GM18858 (cell line): ENCODE measurements at regions not wholly inside any gene's neighbourhood (a gene's known extent, or its start where the extent isn't known, plus 50 kb on each side); places are given as distances from the start of the nearest gene placed in this dataset.

ENCODE experiments used
- ATAC-seq: cut with Tn5 transposase; IDR thresholded peaks from one replicate; pipeline ENCODE4 v1.9.1; 2021; ENCODE audit not compliant: unreplicated experiment

DNA sequence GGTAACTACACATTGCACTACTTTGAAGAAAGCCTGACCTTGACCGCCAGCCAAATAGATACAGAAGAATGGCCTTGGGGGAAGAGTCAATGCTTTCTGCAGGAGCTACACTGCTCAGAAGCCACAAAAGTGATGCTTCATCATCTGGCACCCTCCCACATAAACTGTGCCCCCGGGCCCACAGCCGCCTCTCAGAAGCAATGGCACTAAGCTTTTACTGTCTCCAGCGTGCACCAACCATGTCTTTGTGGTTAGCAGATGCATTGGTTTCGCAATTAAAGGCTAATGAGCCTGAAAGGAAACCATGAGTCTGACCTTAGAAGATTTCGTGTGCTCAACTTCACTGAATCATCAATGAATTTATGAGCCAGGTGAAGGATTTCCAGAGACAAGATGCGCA is 209.4 kb upstream of the TRIB2 start:
- peak; percentile 71 for ATAC-seq

DNA sequence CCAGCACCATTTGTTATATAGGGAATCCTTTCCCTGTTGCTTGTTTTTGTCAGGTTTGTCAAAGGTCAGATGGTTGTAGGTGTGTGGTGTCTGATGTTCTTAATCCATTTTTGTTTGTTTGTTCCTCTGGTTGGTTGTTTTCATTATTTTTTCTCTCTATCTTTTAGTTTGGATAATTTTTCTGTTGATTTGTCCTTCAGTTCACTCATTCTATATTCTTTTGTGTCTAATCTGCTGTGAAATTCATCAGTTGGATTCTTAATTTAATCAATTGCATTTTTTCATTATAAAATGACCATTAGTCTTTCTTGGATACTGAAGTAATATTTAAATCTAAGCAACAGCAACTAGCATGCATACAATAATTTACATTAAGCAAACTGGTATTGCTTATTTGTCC is 206.7 kb upstream of the TRIB2 start:
- ATAC-seq: no peak

DNA sequence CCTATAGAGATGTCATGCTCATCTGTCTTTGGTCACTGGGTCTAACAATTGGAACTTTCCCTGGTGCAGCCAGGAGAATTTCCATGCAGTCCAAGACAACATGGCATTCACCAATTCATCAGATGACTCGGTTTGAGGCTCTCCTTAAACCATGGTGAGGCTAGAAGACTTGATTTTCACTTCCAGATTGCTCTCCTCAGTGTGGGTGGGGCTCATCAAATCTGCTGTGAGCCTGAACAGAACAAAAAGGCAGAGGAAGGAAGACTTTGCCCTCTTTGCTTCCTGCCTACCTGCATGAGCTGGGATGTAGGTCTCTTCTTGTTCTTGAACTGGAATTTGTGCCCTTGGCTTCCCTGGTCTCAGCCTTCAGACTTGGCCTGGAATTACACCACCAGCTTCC is 203.4 kb upstream of the TRIB2 start:
- no peak for ATAC-seq

DNA sequence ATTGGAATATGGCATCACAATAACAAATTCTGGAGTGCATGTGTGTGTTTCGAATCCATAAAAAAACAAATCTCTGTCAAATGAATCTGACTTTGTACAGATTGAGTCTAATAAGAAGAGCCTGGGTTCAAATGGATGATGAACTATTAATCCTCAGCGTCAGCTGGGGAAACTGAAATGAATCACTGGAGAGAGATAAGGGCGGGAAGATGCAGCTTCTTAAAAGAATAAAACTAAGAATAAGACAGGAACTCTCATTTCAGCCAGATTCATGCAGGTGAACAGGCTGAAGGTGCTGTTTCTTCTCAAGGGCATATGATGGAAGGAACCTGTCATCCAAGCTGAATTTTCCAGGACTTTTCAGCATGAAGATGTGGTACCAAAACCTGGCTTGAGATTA is 202.6 kb upstream of the TRIB2 start:
- ATAC-seq: no peak

DNA sequence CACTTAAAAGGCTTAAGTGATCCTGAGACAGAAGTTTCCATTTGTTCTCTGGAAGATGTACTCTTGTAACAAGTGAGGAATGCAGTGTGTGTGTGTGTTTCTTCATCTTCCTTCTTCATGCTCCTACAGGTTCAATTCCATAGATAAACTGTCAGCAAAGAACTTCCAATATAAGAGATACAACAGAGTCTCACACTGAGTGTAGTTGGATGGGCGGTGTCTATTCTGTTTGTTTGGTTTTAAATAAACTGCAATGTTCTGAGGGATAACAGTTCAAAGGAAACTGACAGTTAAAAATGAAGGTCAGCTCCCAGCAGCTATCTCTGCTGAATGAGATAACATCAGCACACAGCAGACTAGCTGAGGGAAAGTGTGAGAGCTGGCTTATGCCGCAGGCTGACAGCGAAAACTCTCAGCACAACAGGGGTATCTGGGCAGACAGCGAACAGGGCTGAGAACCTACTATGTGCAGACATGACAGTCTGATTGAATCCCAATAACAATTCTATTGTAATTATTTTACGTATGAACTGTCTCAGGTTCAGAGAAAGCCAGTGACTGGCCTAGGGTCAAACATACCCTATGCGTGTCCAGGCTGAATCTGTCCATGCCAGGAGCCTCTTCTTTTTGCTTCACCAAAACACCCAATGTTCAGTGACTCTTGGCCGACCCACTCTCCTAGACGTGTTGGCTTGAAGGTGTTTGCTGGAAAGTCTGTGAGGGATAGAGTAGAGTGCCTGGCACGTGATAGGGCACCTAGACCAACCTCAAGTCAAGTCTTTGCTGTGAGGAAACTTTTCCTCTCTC is 201.9 kb upstream of the TRIB2 start:
- no peak for ATAC-seq

DNA sequence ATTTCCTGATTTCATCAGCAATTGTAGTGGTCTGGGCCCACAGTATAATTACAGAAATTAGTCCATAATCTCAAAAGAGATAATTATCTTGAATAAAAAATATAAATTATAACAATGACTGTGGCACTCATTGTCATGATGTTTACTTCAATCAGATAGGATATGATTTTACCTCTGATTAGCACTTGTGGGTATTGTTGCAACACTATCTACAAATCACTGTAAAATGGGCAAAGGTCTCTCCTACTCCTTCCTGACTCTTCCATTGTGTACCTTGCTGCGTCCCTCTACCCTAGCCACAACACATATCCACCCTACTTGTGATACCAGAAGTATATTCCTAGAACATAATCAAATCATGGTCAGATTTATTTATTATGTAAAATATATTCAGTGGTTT is 200.9 kb upstream of the TRIB2 start:
- no peak for ATAC-seq

DNA sequence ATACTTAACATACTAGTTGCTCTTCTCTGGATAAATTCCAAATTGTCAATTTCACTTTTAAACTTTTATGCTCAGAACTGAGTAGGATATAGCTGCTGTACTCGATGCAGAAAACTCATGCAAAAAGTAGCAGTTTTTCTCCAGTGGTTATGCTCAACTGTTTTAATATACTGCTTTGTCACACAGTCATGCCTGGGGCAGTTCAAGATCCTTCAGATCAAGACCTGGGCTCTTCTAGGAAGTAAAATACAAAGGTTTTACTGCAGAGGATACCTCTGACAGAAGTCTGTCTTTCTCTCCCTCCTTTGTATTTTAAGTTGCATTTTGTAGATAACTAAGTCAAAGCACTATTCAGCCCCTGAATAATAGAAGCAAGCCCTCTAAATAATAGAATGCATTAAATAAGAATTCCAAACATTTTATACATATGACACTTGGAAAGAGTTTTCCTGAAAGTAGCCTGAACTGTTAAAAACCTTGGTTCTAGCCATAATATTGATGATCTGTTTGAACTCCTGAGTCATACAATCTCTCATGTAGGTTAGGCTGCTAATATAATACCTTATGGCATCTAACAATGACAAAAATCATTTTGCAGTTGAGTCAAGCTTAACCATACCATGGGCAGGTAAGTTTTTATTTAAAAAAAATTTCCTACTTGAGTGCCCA is 183.3 kb upstream of the TRIB2 start:
- ATAC-seq: no peak

DNA sequence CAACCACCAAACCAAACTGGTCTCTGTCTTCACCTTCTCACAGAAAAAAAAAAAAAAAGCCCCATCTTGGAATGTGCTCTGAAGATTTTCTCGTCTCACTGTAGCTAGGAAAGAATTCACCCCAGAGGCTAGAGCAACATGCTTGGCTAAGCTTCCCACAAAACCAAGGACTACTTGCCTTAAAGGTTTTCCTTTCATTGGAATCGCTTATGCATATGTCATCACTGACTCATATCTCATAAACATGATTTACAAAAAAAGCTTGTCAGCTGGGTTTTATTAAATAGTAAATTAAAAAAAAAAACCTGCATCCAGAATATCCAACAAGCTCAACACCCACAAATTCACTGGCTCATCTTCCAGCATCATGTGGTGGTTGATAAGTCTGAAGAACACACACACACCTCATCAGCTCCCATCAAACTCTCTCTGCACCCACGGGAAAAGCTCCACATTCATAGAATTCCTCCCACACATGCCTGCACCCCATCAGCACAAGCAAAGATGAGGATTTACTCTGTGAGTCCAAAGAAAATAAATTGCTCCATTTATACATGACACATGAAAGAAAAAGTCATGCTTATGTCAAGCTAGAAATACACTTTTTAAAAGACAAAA is 182.0 kb upstream of the TRIB2 start:
- no peak for ATAC-seq

DNA sequence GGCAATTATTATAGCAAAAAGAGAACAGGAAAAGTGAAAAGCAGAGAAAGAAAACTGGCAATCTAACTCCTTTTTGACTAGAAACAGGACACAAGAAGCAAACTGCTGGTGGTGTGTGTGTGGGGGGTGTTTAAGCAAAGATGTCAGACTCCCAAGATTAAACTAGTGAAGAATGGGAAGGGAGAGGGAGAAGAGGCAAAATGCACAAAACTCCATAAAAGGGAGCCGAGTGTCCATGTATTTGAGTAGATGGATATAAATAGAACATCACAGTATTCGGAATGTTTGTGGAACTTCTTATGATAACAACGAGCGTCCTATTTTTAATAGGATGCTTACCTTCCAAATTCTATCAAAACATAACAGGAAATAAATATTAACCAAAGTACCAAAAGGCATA is 179.8 kb upstream of the TRIB2 start:
- ATAC-seq: no peak

DNA sequence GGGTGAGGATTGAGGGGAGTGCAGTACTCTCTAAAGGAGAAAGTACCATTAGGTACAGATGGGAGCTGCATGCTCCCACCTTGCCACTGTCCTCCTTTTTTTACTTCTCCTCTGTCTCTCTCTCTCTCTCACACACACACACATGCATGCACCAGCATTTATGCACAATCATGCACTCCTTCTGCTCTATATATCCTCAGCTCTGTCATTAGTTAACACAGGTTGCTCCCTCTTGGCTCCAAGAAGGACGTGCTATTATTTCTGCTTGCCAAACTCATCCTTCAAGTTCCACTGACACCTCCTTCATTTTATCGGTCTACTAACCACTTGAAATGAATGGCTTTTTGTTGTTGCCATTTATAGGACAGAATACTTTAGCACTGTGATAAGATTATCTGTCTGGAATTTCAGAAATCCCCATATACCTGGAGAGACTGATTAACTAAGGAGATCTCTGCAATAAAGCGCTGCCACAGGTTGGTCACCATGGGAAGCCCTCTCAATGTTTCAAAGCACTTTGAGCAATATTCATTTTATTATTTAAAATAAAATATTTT is 178.5 kb upstream of the TRIB2 start:
- no peak for ATAC-seq

DNA sequence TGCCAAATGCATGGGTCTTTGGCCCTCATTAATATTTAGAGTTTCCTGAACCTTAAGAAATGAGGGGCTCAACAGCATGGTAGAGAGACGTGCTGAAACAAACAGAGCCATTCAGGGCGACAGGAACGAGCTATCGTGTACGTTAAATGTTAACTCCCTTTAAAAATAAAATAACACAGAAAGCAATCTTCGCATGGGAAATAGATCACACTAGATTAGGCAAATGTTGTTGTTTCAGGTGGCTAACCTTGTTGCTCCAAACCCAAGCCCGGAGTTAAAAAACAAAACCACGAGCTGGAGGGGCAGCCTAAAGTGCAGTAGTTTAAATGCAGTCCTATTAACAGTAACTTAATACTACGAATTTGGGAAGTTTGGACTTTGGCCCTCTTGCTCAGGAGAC is 177.4 kb upstream of the TRIB2 start:
- ATAC-seq: no peak

DNA sequence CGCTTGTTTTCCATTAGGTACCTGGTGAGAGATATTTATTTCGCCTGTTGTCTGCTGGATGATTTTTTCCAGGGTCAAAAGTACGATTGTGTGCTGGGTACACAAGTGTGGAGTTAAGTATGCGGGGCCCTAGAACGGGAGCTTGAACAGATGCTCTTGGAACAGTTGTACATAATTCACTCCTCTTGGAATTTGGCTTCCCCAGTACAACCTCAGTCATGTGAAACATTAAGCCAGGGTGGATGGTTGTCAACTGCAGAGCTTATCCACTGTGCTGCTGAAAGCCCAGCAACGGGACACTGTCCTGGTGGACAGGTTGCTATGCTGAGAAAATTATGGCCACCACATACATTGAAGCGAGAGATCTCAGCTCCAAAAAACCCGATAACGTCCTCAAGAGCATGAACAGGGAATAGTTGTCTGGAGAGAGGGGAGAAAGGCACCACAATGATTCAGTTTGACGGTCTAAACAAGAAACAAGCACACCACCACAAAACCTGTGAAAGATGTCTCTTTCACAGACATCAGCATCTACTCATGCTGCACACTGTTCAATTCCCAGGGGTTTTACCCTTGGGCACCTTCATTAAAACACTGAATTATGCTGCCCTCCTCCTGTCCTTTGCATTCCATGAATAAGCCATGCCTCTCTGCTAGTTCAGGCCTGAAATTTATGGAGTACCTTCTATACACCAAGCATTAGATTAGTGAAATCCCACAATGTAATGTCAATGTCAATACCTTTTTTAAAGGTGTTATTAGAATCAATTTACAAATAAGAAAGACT is 176.8 kb upstream of the TRIB2 start:
- ATAC-seq: no peak

DNA sequence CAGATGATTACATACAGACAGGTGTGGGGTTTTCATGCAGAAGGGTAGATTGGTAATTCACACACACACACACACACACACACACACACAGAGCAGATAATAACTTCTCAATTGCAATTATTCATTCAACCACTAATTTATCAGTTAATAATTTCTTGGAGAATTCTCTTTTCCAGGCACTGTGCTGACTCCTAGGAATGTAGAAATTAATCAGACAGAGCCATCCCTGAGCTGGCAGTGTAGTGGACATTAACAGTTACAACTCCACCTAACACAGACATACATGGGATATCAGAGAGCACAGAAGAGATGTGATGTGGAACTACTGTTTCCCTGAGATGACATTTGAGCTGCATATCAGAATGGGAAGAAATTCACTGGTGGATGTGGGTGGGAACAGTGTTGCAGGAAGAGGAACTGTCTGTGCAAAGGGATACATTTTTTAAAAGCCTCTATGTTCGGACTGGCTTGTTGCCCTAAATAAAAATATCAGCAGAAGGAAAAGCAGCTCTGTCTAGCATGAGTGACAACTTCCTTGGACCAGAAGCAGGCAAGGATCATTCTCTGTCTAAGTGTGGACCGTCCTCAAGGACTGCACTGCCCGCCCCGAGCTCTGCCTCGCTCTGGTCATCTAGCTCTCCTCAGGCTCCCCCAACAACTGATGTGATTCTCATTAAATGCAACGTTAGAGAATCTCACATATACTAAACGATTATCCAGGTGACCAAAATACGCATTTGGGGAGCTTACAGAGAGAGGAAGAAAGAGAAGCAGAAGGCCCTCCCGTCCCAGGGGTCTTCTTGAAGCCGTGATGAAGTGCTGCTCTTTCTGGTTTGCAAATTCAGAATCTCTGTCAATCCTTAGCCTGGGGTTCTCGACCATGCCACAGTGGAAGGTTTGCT is 173.4 kb upstream of the TRIB2 start:
- no peak for ATAC-seq

DNA sequence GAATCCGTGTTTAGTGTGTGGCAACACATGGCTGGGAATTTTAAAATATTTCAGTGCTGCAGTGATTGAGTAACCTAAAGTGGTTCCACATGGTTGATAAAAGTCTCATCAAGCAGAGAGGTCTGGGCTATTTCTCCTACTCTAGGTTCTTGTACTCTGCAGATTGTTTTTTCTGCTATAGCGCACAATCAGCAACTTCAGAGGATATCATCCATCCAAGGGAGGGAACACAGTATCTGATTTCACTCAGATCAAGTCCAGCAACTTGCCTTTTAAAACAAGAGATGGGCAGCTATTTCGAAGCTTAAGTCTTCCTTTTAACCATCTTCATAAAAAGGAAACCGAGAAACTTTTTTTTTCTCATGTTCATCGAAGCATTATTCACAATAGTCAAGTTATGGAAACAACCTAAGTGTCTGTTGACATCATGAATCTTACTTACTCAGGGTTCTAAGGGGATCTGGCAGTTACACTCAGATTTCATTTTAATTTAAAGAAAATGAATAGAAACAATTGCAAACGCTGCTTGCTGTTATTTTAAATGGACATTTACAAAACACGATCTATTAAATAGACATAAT is 172.7 kb upstream of the TRIB2 start:
- ATAC-seq: peak; percentile 87

DNA sequence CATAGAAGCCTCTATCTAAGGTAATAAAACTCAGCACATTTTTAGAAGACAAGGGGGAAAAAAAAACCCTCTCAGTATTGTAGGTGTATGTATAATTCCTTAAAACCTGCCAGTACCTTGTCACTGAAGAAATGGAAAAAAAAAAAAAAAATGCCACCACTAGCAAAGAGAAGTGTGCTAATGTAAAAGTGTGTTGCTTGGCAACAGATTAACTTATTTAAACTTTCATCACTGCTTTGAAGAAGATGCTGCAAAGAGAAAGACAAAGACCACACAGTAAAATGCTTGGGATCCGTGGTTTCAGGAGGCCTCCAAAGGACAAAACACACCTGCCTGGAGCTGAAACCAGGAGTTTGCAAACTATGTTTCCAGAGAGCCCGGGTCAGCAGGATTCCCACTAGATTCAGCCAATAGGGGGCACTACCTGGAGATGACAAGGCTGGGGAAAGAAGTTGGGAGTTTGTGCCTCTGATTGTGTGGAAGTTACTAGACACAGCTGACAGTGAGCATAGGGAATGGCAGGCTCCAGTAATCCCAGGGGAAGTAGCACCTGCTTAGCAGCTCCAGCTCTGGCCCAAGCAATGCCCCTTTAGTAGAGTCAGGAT is 169.1 kb upstream of the TRIB2 start:
- ATAC-seq: no peak

DNA sequence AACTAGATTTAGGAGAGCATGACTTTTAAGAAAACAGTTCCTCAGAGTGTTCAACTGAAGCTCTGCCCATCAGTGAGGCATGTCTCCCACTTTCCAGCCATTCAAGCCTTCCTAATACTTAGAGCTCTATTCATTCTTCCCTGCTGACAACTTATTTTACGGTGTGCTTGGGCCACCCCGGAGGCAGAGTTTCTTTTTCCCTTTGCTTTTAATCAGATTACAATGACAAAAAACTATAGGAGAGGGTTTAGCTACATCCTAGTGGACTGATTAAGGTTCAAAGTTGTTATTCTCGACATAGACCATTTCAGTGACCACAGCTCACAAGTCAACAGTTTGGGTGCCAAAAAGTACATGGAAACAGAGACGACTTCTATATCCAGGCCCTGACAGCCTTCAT is 167.8 kb upstream of the TRIB2 start:
- no peak for ATAC-seq

DNA sequence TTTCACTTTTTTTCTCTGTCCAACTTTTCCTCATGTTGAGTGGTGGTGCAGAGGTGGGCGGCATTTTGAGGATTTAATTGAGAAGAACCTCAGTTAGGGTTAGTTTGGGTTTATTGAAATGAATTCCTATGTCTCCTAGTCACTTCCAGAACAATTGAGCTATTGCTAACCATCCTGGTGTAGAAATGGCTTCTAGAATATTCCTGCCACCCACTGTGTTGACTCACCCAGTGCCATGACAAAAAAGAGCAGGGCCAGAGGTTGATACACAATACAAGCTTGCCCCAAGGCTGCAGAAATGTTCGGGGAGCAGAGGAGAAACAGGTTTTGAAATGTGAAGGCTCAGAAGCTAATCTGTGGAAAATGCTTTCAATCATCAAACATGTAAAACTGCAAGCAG is 167.1 kb upstream of the TRIB2 start:
- ATAC-seq: no peak

DNA sequence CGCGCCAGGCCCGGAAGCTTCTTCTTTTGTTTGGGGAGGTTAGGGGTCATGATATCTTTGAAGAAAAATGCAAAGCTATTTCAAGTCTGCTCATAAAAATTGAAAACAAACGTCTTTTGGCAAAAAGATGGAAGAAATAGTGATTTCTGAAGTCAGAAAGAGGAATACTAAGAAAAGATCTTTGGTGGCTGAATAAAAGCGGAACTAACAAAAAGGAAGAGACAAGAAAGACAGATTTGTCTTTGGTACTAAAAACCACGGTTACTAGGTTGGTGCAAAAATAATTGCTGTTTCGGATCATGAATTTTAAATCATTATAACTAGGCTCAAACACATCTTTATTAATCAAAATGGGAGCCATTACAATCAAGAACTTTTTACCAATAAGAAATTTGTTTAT is 164.6 kb upstream of the TRIB2 start:
- ATAC-seq: no peak

DNA sequence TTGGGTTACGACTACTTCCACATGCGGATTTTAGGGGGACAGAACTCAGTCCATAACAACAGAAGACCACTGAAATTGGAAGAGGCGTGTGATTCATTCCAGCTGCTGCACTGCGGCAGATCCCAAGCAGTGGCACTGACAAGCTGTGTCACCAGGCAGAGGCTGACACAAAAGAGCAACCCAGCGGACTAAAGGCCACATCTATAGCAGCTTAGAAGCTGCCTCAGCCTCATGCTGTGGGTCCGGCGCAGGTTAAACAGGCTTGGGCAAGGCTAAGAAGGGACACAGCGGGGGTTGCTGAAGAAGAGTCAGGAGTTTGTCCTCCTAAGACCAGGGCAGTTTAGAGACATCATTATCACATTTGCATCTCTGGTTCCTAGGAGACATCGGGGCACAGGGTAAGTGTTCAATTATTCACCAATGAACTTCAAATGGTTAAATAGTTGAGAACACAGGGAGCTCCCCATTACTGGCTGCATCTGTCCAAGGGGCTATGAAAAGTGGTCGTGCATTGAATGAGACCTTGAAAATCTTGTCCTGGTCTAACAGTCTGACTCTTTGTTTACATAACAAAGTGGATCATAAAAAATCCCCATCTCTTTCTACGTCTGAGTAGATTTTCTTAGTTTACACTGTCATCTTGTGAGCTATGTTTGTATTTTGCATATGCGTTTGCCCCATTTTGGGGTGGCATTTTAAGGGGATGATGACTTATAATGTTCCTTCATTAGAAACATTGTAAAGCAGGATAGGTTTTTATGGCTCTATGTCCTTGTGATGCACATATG is 162.3 kb upstream of the TRIB2 start:
- peak; percentile 24 for ATAC-seq
